SK-N-SH (cell line): ENCODE measurements at regions not wholly inside any gene's neighbourhood (a gene's known extent, or its start where the extent isn't known, plus 50 kb on each side); places are given as distances from the start of the nearest gene placed in this dataset.

Source experiments
- CTCF ChIA-PET: fragments of 300-600, 350-600 bp; formaldehyde crosslinking; extraction: SDS; loops from one replicate; lab custom pipeline; 2021; lab: Yijun Ruan, JAX
- POLR2A ChIA-PET: fragments of 350-600 bp; sonication (Branson Sonifier 250); formaldehyde crosslinking; extraction: SDS; loops from one replicate; lab custom pipeline; 2020; ENCODE audit warnings: antibody characterized with exemption, inconsistent platforms; lab: Yijun Ruan, JAX
- DNase-seq: peaks from one replicate; pipeline ENCODE4 v3.0.0; 2012
- H2AFZ ChIP-seq: fragments of 200-600 bp; sonication (generic); 2 replicates; pipeline ENCODE4 v1.8.1; 2016; ENCODE audit warnings: antibody characterized with exemption, mild to moderate bottlenecking, low read depth
- H3F3A ChIP-seq: fragments of 200-600 bp; sonication (generic); replicated peaks from 2 replicates; pipeline ENCODE3; 2016; ENCODE audit warnings: antibody characterized with exemption, mild to moderate bottlenecking; ENCODE audit not compliant: insufficient read depth
- H3K27ac ChIP-seq, 2 experiments: fragments of 200-500 bp in 1 of 2; fragments of 200-600 bp in 1 of 2; sonication (Bioruptor generic) in 1 of 2; sonication (generic), shearing (Covaris generic) in 1 of 2; 2 replicates each; pipeline versions ENCODE4 v1.5.1 to v1.6.1; 2014 to 2016; ENCODE audit warnings: low read depth in 2 of 2, inconsistent platforms in 1 of 2, low read length in 1 of 2, mild to moderate bottlenecking in 1 of 2, mixed read lengths in 1 of 2
- H3K27me3 ChIP-seq: fragments of 200-600 bp; sonication (generic), shearing (Covaris generic); 2 replicates; pipeline ENCODE4 v1.6.1; 2016; ENCODE audit warnings: mixed run types; ENCODE audit not compliant: insufficient read depth
- H3K36me3 ChIP-seq, 2 experiments: fragments of 200-500 bp in 1 of 2; fragments of 200-600 bp in 1 of 2; sonication (Bioruptor generic) in 1 of 2; sonication (generic) in 1 of 2; replicated peaks in 1 of 2; 2 replicates each; pipeline versions ENCODE3 to v1.5.1; 2014 to 2016; ENCODE audit warnings: low read length in 1 of 2, mild to moderate bottlenecking in 1 of 2; ENCODE audit not compliant: insufficient read depth in 2 of 2, control insufficient read depth in 1 of 2
- H3K4me1 ChIP-seq, 2 experiments: fragments of 200-500 bp in 1 of 2; fragments of 200-600 bp in 1 of 2; sonication (Bioruptor generic) in 1 of 2; sonication (generic), shearing (Covaris generic) in 1 of 2; 2 replicates each; pipeline versions ENCODE4 v1.5.1 to v1.6.1; 2014 to 2016; ENCODE audit warnings: low read depth in 1 of 2, low read length in 1 of 2, mixed run types in 1 of 2; ENCODE audit not compliant: insufficient read depth in 2 of 2, control insufficient read depth in 1 of 2
- H3K4me2 ChIP-seq: fragments of 200-600 bp; sonication (generic), shearing (Covaris generic); 2 replicates; pipeline ENCODE4 v1.6.1; 2017; ENCODE audit warnings: mixed run types
- H3K4me3 ChIP-seq, 2 experiments: fragments of 200-500 bp in 1 of 2; fragments of 200-600 bp in 1 of 2; sonication (Bioruptor generic) in 1 of 2; sonication (generic), shearing (Covaris generic) in 1 of 2; 2 replicates each; pipeline versions ENCODE4 v1.5.1 to v1.8.1; 2014 to 2016; ENCODE audit warnings: low read depth in 2 of 2, inconsistent platforms in 1 of 2, low read length in 1 of 2, mild to moderate bottlenecking in 1 of 2, mixed read lengths in 1 of 2, moderate library complexity in 1 of 2
- H3K79me2 ChIP-seq: fragments of 200-600 bp; sonication (generic); 2 replicates; pipeline ENCODE4 v1.8.1; 2017; ENCODE audit warnings: mild to moderate bottlenecking; ENCODE audit not compliant: insufficient read depth
- H3K9ac ChIP-seq: fragments of 200-600 bp; sonication (generic); 2 replicates; pipeline ENCODE4 v1.6.1; 2017; ENCODE audit warnings: mixed run types
- H3K9me2 ChIP-seq: fragments of 200-600 bp; sonication (generic); 2 replicates; pipeline ENCODE4 v1.6.1; 2017; ENCODE audit warnings: mixed run types
- H3K9me3 ChIP-seq: fragments of 200-600 bp; sonication (generic); 2 replicates; pipeline ENCODE4 v1.6.1; 2017; ENCODE audit warnings: mixed run types, mild to moderate bottlenecking, moderate library complexity
- H4K20me1 ChIP-seq: fragments of 200-600 bp; sonication (generic); 2 replicates; pipeline ENCODE4 v1.6.1; 2017; ENCODE audit warnings: mild to moderate bottlenecking, mixed run types; ENCODE audit not compliant: insufficient read depth
- CHD2 ChIP-seq: fragments of 150-350 bp; IDR thresholded peaks from 2 replicates; pipeline ENCODE4 v1.6.1; 2018; ENCODE audit warnings: low read length; ENCODE audit not compliant: partially characterized antibody
- GATA2 ChIP-seq: sonication (generic); formaldehyde crosslinking; IDR thresholded peaks from 2 replicates; pipeline ENCODE4 v1.5.0; 2020; ENCODE audit warnings: mild to moderate bottlenecking, missing genetic modification reagents
- IRF3 ChIP-seq: fragments of 150-350 bp; IDR thresholded peaks from 2 replicates; pipeline ENCODE4 v1.6.1; 2016; ENCODE audit warnings: mild to moderate bottlenecking, low read depth, low read length
- JUND ChIP-seq: IDR thresholded peaks from 2 replicates; pipeline ENCODE4 v1.4.0; 2012
- POLR2AphosphoS5 ChIP-seq: IDR thresholded peaks from 2 replicates; pipeline ENCODE4 v1.6.1; 2012; ENCODE audit warnings: low read depth, low read length
- RAD21 ChIP-seq: IDR thresholded peaks from 2 replicates; pipeline ENCODE4 v1.6.1; 2012; ENCODE audit warnings: mild to moderate bottlenecking, low read length
- REST ChIP-seq: IDR thresholded peaks from 2 replicates; pipeline ENCODE4 v1.6.1; 2012; ENCODE audit warnings: mild to moderate bottlenecking, low read depth, low read length, moderate library complexity
- RFX5 ChIP-seq: IDR thresholded peaks from 2 replicates; pipeline ENCODE4 v1.6.1; 2012; ENCODE audit warnings: mild to moderate bottlenecking, improper control_type of control experiment, low read length
- RXRA ChIP-seq: IDR thresholded peaks from 2 replicates; pipeline ENCODE4 v1.4.0; 2012; ENCODE audit warnings: low read depth, mild to moderate bottlenecking, borderline replicate concordance
- TAF1 ChIP-seq: IDR thresholded peaks from 2 replicates; pipeline ENCODE4 v1.6.1; 2012; ENCODE audit warnings: low read depth, mild to moderate bottlenecking, low read length, moderate library complexity, borderline replicate concordance
- TCF12 ChIP-seq: IDR thresholded peaks from 2 replicates; pipeline ENCODE4 v1.4.0; 2012
- TEAD4 ChIP-seq: IDR thresholded peaks from 2 replicates; pipeline ENCODE4 v1.4.0; 2012; ENCODE audit warnings: mild to moderate bottlenecking, borderline replicate concordance; ENCODE audit not compliant: insufficient read depth
- USF2 ChIP-seq: fragments of 150-350 bp; IDR thresholded peaks from 2 replicates; pipeline ENCODE4 v1.6.1; 2017; ENCODE audit warnings: antibody characterized with exemption, low read length, low read depth, borderline replicate concordance
- YY1 ChIP-seq: IDR thresholded peaks from 2 replicates; pipeline ENCODE4 v1.4.0; 2012; ENCODE audit warnings: low read depth, mild to moderate bottlenecking
- WGBS: methylation state at CpG from one replicate; pipeline ENCODE4 v1.1.6; 2017; ENCODE audit warnings: low lambda C conversion rate; 5-methylcytosine and 5-hydroxymethylcytosine counted together

GRCh38 chr17:55889271-55889670, 138.4 kb downstream of the PCTP start:
- no peaks in the 10 kb centered on the region for H3K9me3 ChIP-seq
- WGBS: 13% methylated on average over 1 of the region's 1 CpG
- H3K4me2 ChIP-seq: no peak overlapping the region
- no peak overlapping the region for H3K9ac ChIP-seq
- POLR2A ChIA-PET: no interaction called here
- CTCF ChIA-PET: interaction anchor here (0.9 kb wide), 1 partner anchor 11 kb away, joined by 3 read pairs; no protein-coding TSS in a partner anchor
- no peaks in the 10 kb centered on the region for H4K20me1 ChIP-seq
- no peak overlapping the region for H3K4me3 ChIP-seq
- H3F3A ChIP-seq: no peaks in the 10 kb centered on the region
- no peak overlapping the region for H2AFZ ChIP-seq
- no peaks in the 10 kb centered on the region for H3K9me2 ChIP-seq
- TF ChIP-seq POLR2AphosphoS5 (no peak), GATA2 (no peak), JUND (no peak), USF2 (no peak), REST (no peak), TCF12 (no peak), CHD2 (no peak), YY1 (no peak), TAF1 (no peak), RFX5 (no peak), IRF3 (no peak), RAD21 (no peak), RXRA (no peak), TEAD4 (no peak)
- H3K79me2 ChIP-seq: no peaks in the 10 kb centered on the region
- no peaks in the 10 kb centered on the region for H3K36me3 ChIP-seq
- no peak overlapping the region for H3K27ac ChIP-seq
- H3K4me1 ChIP-seq: no peaks in the 10 kb centered on the region
- no peaks in the 10 kb centered on the region for H3K27me3 ChIP-seq
- DNase-seq: no peak
